ENCODE measurements at regions not wholly inside any gene's neighbourhood (a gene's known extent, or its start where the extent isn't known, plus 50 kb on each side); places are given as distances from the start of the nearest gene placed in this dataset.

GRCh38 chr18:56108478-56109367 is 520.7 kb upstream of the TCF4 start:
- no peak overlapping the region for H3K27ac Mint-ChIP-seq
- DNase-seq (no peak), ATAC-seq (replicated peaks) (no peak)
- peaks cover 22 to 43% of the 10 kb centered on the region in 2 donors for H3K4me1 Mint-ChIP-seq
- H3K36me3 Mint-ChIP-seq: peaks cover 6 to 16% of the 10 kb centered on the region in 2 donors
- no peaks in the 10 kb centered on the region for H3K27me3 Mint-ChIP-seq
- peaks cover 13 to 18% of the 10 kb centered on the region in 2 donors for H3K9me3 Mint-ChIP-seq
- H3K4me3 Mint-ChIP-seq: no peak overlapping the region

- H3K4me3 Mint-ChIP-seq: no peak overlapping the region
- no peak overlapping the region for H3K27ac Mint-ChIP-seq
- H3K36me3 Mint-ChIP-seq: peaks cover 9 to 20% of the 10 kb centered on the region in 2 donors
- DNase-seq (no peak), ATAC-seq (replicated peaks) (no peak)
- peaks cover 20 to 25% of the 10 kb centered on the region in 2 donors for H3K9me3 Mint-ChIP-seq
- H3K27me3 Mint-ChIP-seq: no peaks in the 10 kb centered on the region
- peaks cover 16 to 36% of the 10 kb centered on the region in 2 donors for H3K4me1 Mint-ChIP-seq
Measured at GRCh38 chr18:56107821-56108477, 520.0 kb upstream of the TCF4 start.

- Mint-ChIP-seq H3K9me3 (peaks cover 17 to 22% of the 10 kb centered on the region in 2 donors), H3K36me3 (peaks cover 6 to 17% of the 10 kb centered on the region in 2 donors), H3K27me3 (no peaks in the 10 kb centered on the region), H3K4me3 (no peak overlapping the region), H3K27ac (no peak overlapping the region), H3K4me1 (no peaks in the 10 kb centered on the region)
- no peak for ATAC-seq (replicated peaks)
- no peak for DNase-seq
Measured at GRCh38 chr18:56100090-56100722, 512.2 kb upstream of the TCF4 start.

GRCh38 chr18:56097621-56098020 is 509.6 kb upstream of the TCF4 start:
- H3K9me3 Mint-ChIP-seq: no peaks in the 10 kb centered on the region
- ATAC-seq (replicated peaks): no peak
- no peak overlapping the region for H3K27ac Mint-ChIP-seq
- no peak for DNase-seq
- no peaks in the 10 kb centered on the region for H3K27me3 Mint-ChIP-seq
- peaks cover 0 to 1% of the 10 kb centered on the region in 2 donors for H3K4me1 Mint-ChIP-seq
- H3K36me3 Mint-ChIP-seq: no peaks in the 10 kb centered on the region
- no peak overlapping the region for H3K4me3 Mint-ChIP-seq

- Mint-ChIP-seq H3K4me3 (no peak overlapping the region), H3K27me3 (no peaks in the 10 kb centered on the region), H3K9me3 (no peaks in the 10 kb centered on the region), H3K27ac (no peak overlapping the region), H3K4me1 (peaks cover 0 to 4% of the 10 kb centered on the region in 2 donors), H3K36me3 (no peaks in the 10 kb centered on the region)
- ATAC-seq (replicated peaks): no peak
- DNase-seq: no peak
Measured at GRCh38 chr18:56096861-56097260, 508.9 kb upstream of the TCF4 start.

- Mint-ChIP-seq H3K4me3 (peak overlapping the region; percentile 32 to 33), H3K36me3 (no peaks in the 10 kb centered on the region), H3K27ac (peak overlapping the region; percentile 90), H3K27me3 (no peaks in the 10 kb centered on the region), H3K4me1 (peaks cover 16 to 21% of the 10 kb centered on the region in 2 donors), H3K9me3 (no peaks in the 10 kb centered on the region)
- ATAC-seq (replicated peaks): peak; percentile 97 to 98
- no peak for DNase-seq
Measured at GRCh38 chr18:56089612-56090258, 501.7 kb upstream of the TCF4 start.

- Mint-ChIP-seq H3K4me3 (no peak overlapping the region), H3K4me1 (peaks cover 12 to 21% of the 10 kb centered on the region in 2 donors), H3K27ac (no peak overlapping the region), H3K27me3 (no peaks in the 10 kb centered on the region), H3K9me3 (no peaks in the 10 kb centered on the region), H3K36me3 (no peaks in the 10 kb centered on the region)
- ATAC-seq (replicated peaks) (no peak), DNase-seq (no peak)
Measured at GRCh38 chr18:56086786-56087185, 498.8 kb upstream of the TCF4 start.

- Mint-ChIP-seq H3K4me1 (peaks cover 12 to 21% of the 10 kb centered on the region in 2 donors), H3K27me3 (no peaks in the 10 kb centered on the region), H3K27ac (no peak overlapping the region), H3K9me3 (no peaks in the 10 kb centered on the region), H3K4me3 (no peak overlapping the region), H3K36me3 (no peaks in the 10 kb centered on the region)
- ATAC-seq (replicated peaks) (no peak), DNase-seq (no peak)
Measured at GRCh38 chr18:56086176-56086575, 498.2 kb upstream of the TCF4 start.

- Mint-ChIP-seq H3K9me3 (no peaks in the 10 kb centered on the region), H3K27ac (no peak overlapping the region), H3K4me3 (no peak overlapping the region), H3K36me3 (no peaks in the 10 kb centered on the region), H3K4me1 (peaks cover 12 to 20% of the 10 kb centered on the region in 2 donors), H3K27me3 (no peaks in the 10 kb centered on the region)
- no peak for ATAC-seq (replicated peaks)
- DNase-seq: no peak
Measured at GRCh38 chr18:56085551-56085950, 497.6 kb upstream of the TCF4 start.

GRCh38 chr18:56083523-56084287 is 495.7 kb upstream of the TCF4 start:
- Mint-ChIP-seq H3K4me1 (peaks cover under 1 to 2% of the 10 kb centered on the region in 2 donors), H3K27me3 (no peaks in the 10 kb centered on the region), H3K27ac (no peak overlapping the region), H3K9me3 (peaks cover 0 to 2% of the 10 kb centered on the region in 2 donors), H3K36me3 (no peaks in the 10 kb centered on the region), H3K4me3 (no peak overlapping the region)
- DNase-seq (no peak), ATAC-seq (replicated peaks) (no peak)

GRCh38 chr18:56083097-56083521 is 495.1 kb upstream of the TCF4 start:
- H3K4me1 Mint-ChIP-seq: no peaks in the 10 kb centered on the region
- H3K4me3 Mint-ChIP-seq: no peak overlapping the region
- DNase-seq (no peak), ATAC-seq (replicated peaks) (no peak)
- H3K27ac Mint-ChIP-seq: no peak overlapping the region
- H3K27me3 Mint-ChIP-seq: no peaks in the 10 kb centered on the region
- no peaks in the 10 kb centered on the region for H3K36me3 Mint-ChIP-seq
- peaks cover 0 to 2% of the 10 kb centered on the region in 2 donors for H3K9me3 Mint-ChIP-seq

- DNase-seq (no peak), ATAC-seq (replicated peaks) (no peak)
- no peaks in the 10 kb centered on the region for H3K36me3 Mint-ChIP-seq
- H3K4me3 Mint-ChIP-seq: no peak overlapping the region
- peaks cover 2 to 4% of the 10 kb centered on the region in 2 donors for H3K9me3 Mint-ChIP-seq
- no peaks in the 10 kb centered on the region for H3K4me1 Mint-ChIP-seq
- H3K27ac Mint-ChIP-seq: no peak overlapping the region
- H3K27me3 Mint-ChIP-seq: no peaks in the 10 kb centered on the region
Measured at GRCh38 chr18:56076723-56077122, 488.7 kb upstream of the TCF4 start.

- no peaks in the 10 kb centered on the region for H3K4me1 Mint-ChIP-seq
- no peak for ATAC-seq (replicated peaks)
- H3K27ac Mint-ChIP-seq: no peak overlapping the region
- peaks cover 0 to 4% of the 10 kb centered on the region in 2 donors for H3K9me3 Mint-ChIP-seq
- no peak for DNase-seq
- no peak overlapping the region for H3K4me3 Mint-ChIP-seq
- no peaks in the 10 kb centered on the region for H3K36me3 Mint-ChIP-seq
- H3K27me3 Mint-ChIP-seq: peaks cover 0 to 4% of the 10 kb centered on the region in 2 donors
Measured at GRCh38 chr18:56068701-56069100, 480.7 kb upstream of the TCF4 start.

Measured in stimulated activated naive B cell treated with anti-CD40 and anti-IgM and Interleukin-4, amounts not matched to agents 10 μg/mL and 1 μg/mL and 100 μg/mL, for 72 hours (primary cell).